Colon (tissue), 2 donors: ENCODE measurements at regions not wholly inside any gene's neighbourhood (a gene's known extent, or its start where the extent isn't known, plus 50 kb on each side); places are given as distances from the start of the nearest gene placed in this dataset.

ENCODE experiments used
- FAIRE-seq: peaks from 2 replicates; lab custom pipeline; 2012; peaks lifted over from hg19 to GRCh38; lab: Jason Lieb, UNC
- donor health status: control.
- donor health status: control.

GRCh38 chr13:105050686-105051085 is 1484.8 kb downstream of the EFNB2 start:
- FAIRE-seq: no peak

GRCh38 chr13:105048677-105049076 is 1486.8 kb downstream of the EFNB2 start:
- FAIRE-seq: no peak

- FAIRE-seq: no peak
Measured at GRCh38 chr13:105047676-105048295, 1487.7 kb downstream of the EFNB2 start.

- FAIRE-seq: no peak
Measured at GRCh38 chr13:105037110-105037509, 1498.4 kb downstream of the EFNB2 start.

GRCh38 chr13:105035092-105035491 is 1500.4 kb downstream of the EFNB2 start:
- FAIRE-seq: no peak

GRCh38 chr13:105033999-105034398 is 1501.5 kb downstream of the EFNB2 start:
- no peak for FAIRE-seq

GRCh38 chr13:105031306-105031705 is 1504.2 kb downstream of the EFNB2 start:
- FAIRE-seq: no peak

- no peak for FAIRE-seq
Measured at GRCh38 chr13:105030851-105031250, 1504.6 kb downstream of the EFNB2 start.

- FAIRE-seq: no peak
Measured at GRCh38 chr13:105019073-105019472, 1516.4 kb downstream of the EFNB2 start.

GRCh38 chr13:105016266-105016665 is 1519.2 kb downstream of the EFNB2 start:
- FAIRE-seq: no peak

GRCh38 chr13:105008604-105009003 is 1526.9 kb downstream of the EFNB2 start:
- FAIRE-seq: no peak

GRCh38 chr13:105007166-105007808 is 1528.2 kb downstream of the EFNB2 start:
- peak; percentile 82 for FAIRE-seq

- no peak for FAIRE-seq
Measured at GRCh38 chr13:104996022-104996421, 1539.4 kb downstream of the EFNB2 start.

GRCh38 chr13:104993708-104994107 is 1541.8 kb downstream of the EFNB2 start:
- FAIRE-seq: no peak

GRCh38 chr13:104987621-104988020 is 1547.8 kb downstream of the EFNB2 start:
- no peak for FAIRE-seq

- FAIRE-seq: no peak
Measured at GRCh38 chr13:104984296-104984818, 1551.1 kb downstream of the EFNB2 start.

GRCh38 chr13:104983601-104984000 is 1551.9 kb downstream of the EFNB2 start:
- FAIRE-seq: no peak

- no peak for FAIRE-seq
Measured at GRCh38 chr13:104980586-104980985, 1554.9 kb downstream of the EFNB2 start.

- FAIRE-seq: no peak
Measured at GRCh38 chr13:104979281-104980030, 1556.0 kb downstream of the EFNB2 start.

- FAIRE-seq: no peak
Measured at GRCh38 chr13:104976986-104977385, 1558.5 kb downstream of the EFNB2 start.

- FAIRE-seq: no peak
Measured at GRCh38 chr13:104975272-104975671, 1560.2 kb downstream of the EFNB2 start.

GRCh38 chr13:104968876-104969275 is 1566.6 kb downstream of the EFNB2 start:
- FAIRE-seq: no peak
